NB4 (cell line): ENCODE measurements at regions not wholly inside any gene's neighbourhood (a gene's known extent, or its start where the extent isn't known, plus 50 kb on each side); places are given as distances from the start of the nearest gene placed in this dataset.

Source experiments
- MYC ChIP-seq: IDR thresholded peaks from 2 replicates; pipeline ENCODE4 v1.6.1; 2011; ENCODE audit warnings: low read depth, low read length
- POLR2A ChIP-seq: IDR thresholded peaks from 2 replicates; pipeline ENCODE4 v1.6.1; 2011; ENCODE audit warnings: mild to moderate bottlenecking; ENCODE audit not compliant: insufficient read length; ENCODE audit errors: extremely low read depth
- TF ChIP-seq, protein P1 (sequence below): IDR thresholded peaks from one replicate; pipeline ENCODE4 v1.5.1; 2012; ENCODE audit warnings: low read depth, low read length
- TF ChIP-seq, protein P2 (sequence below): IDR thresholded peaks from 2 replicates; pipeline ENCODE4 v1.6.1; 2011; ENCODE audit warnings: low read depth, low read length

DNA sequence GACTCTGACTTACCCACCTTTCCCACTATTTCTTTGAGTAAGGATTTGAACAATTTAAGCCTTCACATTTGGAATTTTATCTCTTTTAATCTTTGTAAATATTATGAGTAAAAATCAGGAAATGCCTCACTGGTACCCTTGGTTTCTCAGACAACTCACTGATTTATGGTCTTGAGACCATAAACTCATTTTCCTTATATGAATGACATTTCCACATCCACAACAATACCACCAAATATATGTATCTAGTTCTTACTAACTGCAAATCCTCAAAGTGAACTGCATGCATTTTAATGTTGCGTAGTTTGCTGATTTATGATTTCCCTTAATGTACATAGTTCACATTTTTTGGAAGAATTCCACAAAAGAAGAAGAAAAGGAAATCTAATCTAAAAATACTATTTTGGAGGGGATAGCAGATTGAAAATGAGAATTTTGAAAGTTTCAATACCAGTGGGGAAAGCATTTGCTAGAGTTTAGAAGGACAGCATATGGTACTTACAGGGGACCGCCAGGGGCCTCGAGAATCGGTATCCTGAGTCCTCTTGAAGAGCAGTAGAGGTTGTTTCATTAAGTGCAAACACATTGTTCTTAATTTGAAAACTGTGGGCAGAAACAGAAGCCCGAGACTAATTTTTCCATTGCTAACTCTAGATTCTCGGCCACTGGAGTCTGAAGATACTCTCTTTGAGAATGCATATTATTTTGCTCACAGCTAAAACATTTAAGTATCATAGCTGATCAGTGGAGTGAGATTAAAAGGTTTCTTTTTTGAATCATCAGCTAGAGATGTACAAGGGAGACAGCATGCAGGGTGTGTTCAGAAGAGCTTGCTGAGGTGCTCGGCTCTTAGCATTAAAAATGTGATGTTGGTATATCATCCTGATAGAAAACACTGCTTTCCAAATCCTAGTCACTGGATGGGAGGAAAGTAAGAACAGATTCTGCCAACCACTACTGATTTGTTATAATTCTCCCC is 964.0 kb downstream of the GATA3 start:
- TF ChIP-seq, protein P1, sequence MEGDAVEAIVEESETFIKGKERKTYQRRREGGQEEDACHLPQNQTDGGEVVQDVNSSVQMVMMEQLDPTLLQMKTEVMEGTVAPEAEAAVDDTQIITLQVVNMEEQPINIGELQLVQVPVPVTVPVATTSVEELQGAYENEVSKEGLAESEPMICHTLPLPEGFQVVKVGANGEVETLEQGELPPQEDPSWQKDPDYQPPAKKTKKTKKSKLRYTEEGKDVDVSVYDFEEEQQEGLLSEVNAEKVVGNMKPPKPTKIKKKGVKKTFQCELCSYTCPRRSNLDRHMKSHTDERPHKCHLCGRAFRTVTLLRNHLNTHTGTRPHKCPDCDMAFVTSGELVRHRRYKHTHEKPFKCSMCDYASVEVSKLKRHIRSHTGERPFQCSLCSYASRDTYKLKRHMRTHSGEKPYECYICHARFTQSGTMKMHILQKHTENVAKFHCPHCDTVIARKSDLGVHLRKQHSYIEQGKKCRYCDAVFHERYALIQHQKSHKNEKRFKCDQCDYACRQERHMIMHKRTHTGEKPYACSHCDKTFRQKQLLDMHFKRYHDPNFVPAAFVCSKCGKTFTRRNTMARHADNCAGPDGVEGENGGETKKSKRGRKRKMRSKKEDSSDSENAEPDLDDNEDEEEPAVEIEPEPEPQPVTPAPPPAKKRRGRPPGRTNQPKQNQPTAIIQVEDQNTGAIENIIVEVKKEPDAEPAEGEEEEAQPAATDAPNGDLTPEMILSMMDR, result no peak
- TF ChIP-seq POLR2A (no peak), MYC (no peak)
- TF ChIP-seq, protein P2, sequence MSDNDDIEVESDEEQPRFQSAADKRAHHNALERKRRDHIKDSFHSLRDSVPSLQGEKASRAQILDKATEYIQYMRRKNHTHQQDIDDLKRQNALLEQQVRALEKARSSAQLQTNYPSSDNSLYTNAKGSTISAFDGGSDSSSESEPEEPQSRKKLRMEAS, result no peak
